GM12872 (cell line): ENCODE measurements at regions not wholly inside any gene's neighbourhood (a gene's known extent, or its start where the extent isn't known, plus 50 kb on each side); places are given as distances from the start of the nearest gene placed in this dataset.

Experiments
- CTCF ChIP-seq: IDR thresholded peaks from 3 replicates; pipeline ENCODE4 v1.5.1; 2011; ENCODE audit warnings: low read depth, mild to moderate bottlenecking, low read length, moderate library complexity; ENCODE audit not compliant: insufficient read depth

GRCh38 chr1:81498471-81499462, 302.0 kb upstream of the ADGRL2 start:
- no peak for TF ChIP-seq CTCF

DNA sequence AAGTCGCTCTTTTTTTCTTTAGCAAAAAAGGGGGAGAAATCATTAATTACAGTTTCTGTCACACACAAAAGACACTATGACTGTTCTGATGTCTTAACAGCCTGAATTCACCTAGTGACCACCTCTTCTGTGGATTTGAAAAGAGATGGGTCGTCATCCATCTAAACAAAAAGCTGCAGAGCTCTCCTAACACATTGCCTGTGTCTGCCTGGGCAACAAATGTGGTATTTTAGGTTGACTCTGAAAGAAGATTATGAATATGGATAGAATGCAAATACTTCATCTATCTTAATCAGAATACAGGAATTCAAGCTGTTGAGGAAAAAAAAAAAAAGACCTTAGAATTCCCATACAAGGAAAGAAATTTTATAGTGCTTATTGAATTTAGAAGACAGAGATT, 304.4 kb upstream of the ADGRL2 start:
- TF ChIP-seq CTCF: no peak

- no peak for TF ChIP-seq CTCF
Measured at GRCh38 chr1:81493102-81493869, 307.4 kb upstream of the ADGRL2 start.

- TF ChIP-seq CTCF: no peak
Measured at GRCh38 chr1:81492628-81493027, 308.1 kb upstream of the ADGRL2 start.

- no peak for TF ChIP-seq CTCF
Measured at GRCh38 chr1:81490614-81491013, 310.1 kb upstream of the ADGRL2 start.

GRCh38 chr1:81489372-81489934, 311.3 kb upstream of the ADGRL2 start:
- TF ChIP-seq CTCF: no peak

GRCh38 chr1:81484284-81484683, 316.4 kb upstream of the ADGRL2 start:
- no peak for TF ChIP-seq CTCF
